DLD1 (cell line): ENCODE measurements at regions not wholly inside any gene's neighbourhood (a gene's known extent, or its start where the extent isn't known, plus 50 kb on each side); places are given as distances from the start of the nearest gene placed in this dataset.

Source experiments
- in situ Hi-C: cut with HindIII; loops from 2 replicates; pipeline ENCODE4 v1.10.0; 2017; ENCODE audit warnings: low sequenced_read_pairs

GRCh38 chr4:152039023-152039481 lies 278.2 kb upstream of the GATB start:
- in situ Hi-C loops, result no loop called here

GRCh38 chr4:152038238-152038637 lies 277.4 kb upstream of the GATB start:
- in situ Hi-C loops, result no loop called here

GRCh38 chr4:152037435-152037834 lies 276.6 kb upstream of the GATB start:
- in situ Hi-C loops, result no loop called here

- in situ Hi-C loops, result no loop called here
Observed at GRCh38 chr4:152033621-152034020, 272.8 kb upstream of the GATB start.

- in situ Hi-C loops, result no loop called here
Observed at GRCh38 chr4:152032722-152033131, 271.9 kb upstream of the GATB start.

GRCh38 chr4:152029631-152030030 lies 268.8 kb upstream of the GATB start:
- in situ Hi-C loops, result no loop called here

GRCh38 chr4:152028131-152028530 lies 267.3 kb upstream of the GATB start:
- in situ Hi-C loops, result no loop called here

- in situ Hi-C loops, result no loop called here
Observed at GRCh38 chr4:152024881-152025280, 264.1 kb upstream of the GATB start.

GRCh38 chr4:152023674-152024073 lies 262.9 kb upstream of the GATB start:
- in situ Hi-C loops, result no loop called here

- in situ Hi-C loops, result no loop called here
Observed at GRCh38 chr4:152022543-152022942, 261.7 kb upstream of the GATB start.

GRCh38 chr4:152021788-152022438 lies 261.1 kb upstream of the GATB start:
- in situ Hi-C loops, result no loop called here

- in situ Hi-C loops, result no loop called here
Observed at GRCh38 chr4:152020073-152020472, 259.3 kb upstream of the GATB start.

- in situ Hi-C loops, result no loop called here
Observed at GRCh38 chr4:152016303-152016620, 255.5 kb upstream of the GATB start.

- in situ Hi-C loops, result no loop called here
Observed at GRCh38 chr4:152015597-152016302, 254.9 kb upstream of the GATB start.

- in situ Hi-C loops, result no loop called here
Observed at GRCh38 chr4:152014280-152014679, 253.5 kb upstream of the GATB start.

GRCh38 chr4:152011469-152011868 lies 250.7 kb upstream of the GATB start:
- in situ Hi-C loops, result no loop called here

- in situ Hi-C loops, result no loop called here
Observed at GRCh38 chr4:152010710-152011079, 249.9 kb upstream of the GATB start.

- in situ Hi-C loops, result no loop called here
Observed at GRCh38 chr4:152009983-152010709, 249.3 kb upstream of the GATB start.

GRCh38 chr4:152009031-152009670 lies 248.3 kb upstream of the GATB start:
- in situ Hi-C loops, result no loop called here

- in situ Hi-C loops, result no loop called here
Observed at GRCh38 chr4:152007111-152007510, 246.3 kb upstream of the GATB start.

GRCh38 chr4:152004801-152005200 lies 244.0 kb upstream of the GATB start:
- in situ Hi-C loops, result no loop called here

GRCh38 chr4:152000518-152000917 lies 239.7 kb upstream of the GATB start:
- in situ Hi-C loops, result no loop called here
